ENCODE measurements at regions not wholly inside any gene's neighbourhood (a gene's known extent, or its start where the extent isn't known, plus 50 kb on each side); places are given as distances from the start of the nearest gene placed in this dataset.

- TF ChIP-seq CHD7 (IDR thresholded peaks at IDR 0.05; ENCODE audit: insufficient replicate concordance, low read length) (no peak), SP1 (IDR thresholded peaks at IDR 0.05; ENCODE audit: low read depth, low read length) (no peak)
Measured at GRCh38 chr6:53974941-53975340, 136.3 kb upstream of the MLIP start (continued).

All from H1 (cell line).